ENCODE measurements at regions not wholly inside any gene's neighbourhood (a gene's known extent, or its start where the extent isn't known, plus 50 kb on each side); places are given as distances from the start of the nearest gene placed in this dataset.

DNA sequence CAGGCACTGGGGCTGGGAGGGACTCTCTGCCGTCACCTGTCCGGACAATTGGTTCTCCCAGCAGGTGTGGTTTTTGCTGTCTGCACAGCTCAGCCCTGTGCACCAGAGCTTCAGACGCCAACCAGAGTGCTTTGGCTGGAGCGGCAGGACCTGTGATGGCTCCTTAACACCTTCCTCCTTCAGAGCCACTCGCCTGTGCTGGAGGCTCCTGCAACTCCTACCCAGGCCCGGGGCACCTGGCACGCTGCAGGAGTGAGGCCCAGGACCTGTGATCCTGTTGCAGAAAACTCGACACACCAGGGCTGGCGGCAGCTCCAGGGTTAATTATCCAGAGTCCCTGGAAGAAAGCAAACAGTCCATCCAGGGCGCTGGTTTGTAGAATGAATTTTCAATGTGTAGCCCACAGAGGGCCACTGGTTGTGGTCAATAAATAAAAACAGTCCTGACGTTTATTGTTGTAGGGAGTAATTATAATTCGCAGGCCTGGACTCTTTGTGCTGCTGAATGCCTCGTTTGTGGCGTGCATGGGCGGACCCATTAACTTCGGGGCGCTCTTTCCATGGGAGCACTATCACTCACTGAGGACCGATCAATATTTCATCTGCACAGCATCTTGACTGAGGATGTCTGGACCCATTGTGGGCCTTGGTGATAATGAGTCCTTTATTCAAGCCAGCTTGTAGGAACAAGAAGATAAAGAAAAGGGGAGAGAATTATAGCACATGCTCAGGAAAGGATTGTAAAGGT lies 339.7 kb upstream of the IRX4 start:
- DNase-seq, result no peak

DNA sequence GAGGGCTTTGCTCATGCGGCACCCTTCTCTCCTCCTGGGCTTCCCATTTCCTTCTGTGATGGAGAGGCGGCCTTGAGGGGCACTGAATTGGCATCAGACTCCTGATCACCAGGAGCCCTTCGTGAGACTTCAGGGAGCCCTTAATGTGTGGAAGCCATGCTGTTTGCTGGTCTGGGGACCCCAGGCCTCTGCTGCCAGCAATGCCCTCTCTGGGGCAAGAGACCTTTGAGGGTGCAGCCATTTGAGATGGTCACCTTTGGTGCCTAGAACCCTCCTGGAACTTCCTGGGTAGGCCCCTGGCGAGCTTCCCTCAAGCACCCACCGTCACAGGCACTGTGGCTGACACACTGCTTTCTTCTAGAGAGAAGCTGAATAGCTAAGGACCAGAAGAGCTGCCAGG lies 338.7 kb upstream of the IRX4 start:
- no peak for DNase-seq

DNA sequence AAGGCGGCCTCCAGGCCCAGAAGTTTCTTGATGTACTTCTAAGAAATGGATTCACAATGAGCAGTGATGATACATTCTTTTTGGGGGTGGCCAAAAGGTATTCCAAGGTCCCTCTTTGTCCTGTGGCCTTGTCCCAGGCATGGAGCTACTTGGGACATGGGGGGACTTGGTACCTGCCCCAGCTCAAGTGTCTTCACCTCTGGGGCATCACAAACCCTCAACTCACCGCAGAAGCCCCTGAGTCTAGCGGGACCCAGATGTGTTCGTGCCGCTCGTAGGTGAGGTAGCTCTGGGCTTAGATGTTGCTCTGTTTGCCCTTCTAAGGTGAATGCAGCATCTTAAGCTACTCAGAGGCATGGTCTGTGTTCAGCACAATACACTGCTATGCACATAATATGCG lies 338.0 kb upstream of the IRX4 start:
- no peak for DNase-seq

DNA sequence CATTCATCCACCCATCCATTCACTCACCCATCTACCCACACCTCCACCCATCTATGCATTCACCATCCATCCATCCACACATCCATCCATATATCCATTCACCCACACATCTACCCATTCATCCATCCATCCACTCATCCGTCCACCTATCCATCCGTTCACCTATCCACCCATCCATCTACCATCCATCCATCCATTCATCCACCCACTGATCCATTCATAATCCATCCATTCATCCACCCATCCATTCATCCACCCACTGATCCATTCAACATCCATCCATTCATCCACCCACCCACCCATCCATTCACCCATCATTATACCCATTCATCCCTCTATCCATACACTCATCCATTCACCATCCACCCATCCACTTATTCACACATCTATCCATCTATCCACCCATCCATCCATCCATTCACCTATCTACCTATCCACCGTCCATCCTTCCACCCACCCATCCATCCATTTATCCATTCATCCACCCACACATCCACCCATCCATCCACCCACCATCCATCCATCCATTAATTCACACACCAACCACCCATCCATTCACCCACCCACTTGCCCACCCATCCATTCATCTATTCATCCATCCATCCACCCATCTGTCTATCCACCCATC lies 336.5 kb upstream of the IRX4 start:
- DNase-seq, result no peak

DNA sequence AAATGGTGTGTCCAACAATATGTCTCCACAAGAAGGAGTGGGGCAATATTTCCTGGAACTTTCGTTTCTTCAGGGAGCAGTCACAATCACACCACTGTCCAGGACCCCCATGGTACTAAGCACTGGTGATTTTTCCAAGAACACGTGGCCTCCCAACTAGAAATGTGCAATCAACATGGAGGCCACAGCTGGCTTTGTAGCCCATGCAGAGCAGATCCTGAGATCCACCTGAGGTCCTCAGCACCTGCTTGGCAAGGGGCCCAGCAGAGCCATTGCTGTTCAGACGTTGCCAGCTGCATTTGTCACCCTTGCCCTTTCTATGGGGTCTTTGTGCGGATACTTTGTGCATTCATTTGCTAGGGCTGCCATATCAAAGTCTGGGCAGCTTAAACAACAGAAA lies 334.5 kb upstream of the IRX4 start:
- DNase-seq, result no peak

DNA sequence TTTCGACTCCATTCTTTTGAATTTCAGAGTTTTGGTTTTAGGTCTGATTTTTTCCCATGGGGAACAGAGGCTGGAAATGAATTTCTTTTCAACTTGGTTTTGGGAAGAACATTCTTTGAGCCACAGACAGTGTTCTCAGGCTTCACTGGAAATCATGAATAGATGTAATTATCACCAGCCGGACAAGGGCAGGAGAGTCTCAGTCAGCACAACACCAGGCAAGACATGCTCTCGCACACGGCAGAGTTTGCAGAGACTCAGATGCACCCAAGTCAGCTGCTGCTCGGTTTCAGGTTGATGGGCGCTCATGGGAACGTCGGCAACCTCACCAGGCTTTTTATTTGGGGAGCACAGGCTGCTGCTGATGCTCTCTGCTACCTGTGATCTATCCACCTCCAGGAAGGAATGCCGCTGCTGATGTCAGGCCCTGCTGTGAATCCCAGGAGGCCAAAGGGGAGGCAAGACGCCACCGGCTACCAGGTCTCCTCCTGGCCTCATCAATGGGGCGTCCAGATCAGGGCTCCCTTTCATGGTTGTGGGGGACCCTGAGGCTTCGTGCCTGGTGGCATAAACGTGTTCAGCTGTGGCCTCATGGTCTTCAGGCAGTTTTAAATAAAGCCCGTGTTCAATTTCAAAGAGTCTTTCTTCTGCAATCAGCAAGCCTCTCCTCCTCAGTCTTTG lies 332.3 kb upstream of the IRX4 start:
- DNase-seq, result no peak

DNA sequence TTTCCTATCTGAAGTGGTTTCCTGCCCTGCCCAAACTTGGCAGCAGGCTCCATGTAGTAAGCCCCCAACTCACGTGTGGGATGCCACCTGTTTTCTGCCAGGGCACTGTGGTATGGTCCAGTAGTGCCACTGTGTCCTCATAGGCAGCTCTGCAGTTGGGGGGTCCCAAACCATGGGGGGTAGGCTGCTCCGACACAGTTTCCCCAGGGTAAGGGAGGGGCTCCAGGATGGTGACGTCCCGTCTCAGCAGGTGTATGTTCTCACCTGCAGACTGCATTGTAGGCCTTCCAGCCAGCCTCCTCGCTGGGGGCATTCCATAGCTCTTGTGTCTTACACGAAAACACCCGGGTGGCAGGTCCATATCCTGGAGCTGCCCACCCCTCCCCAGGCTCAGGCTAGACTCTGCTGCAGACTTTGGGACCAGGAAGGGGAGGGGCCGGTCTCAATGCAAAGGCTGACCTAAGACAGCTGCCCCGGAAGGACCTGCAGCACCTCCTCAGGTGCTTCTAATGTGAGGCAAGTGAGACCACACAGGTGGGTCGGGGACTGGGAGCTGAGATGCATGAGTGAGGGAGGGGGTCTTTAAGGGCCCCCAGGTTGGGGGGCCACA lies 330.5 kb upstream of the IRX4 start:
- no peak for DNase-seq

DNA sequence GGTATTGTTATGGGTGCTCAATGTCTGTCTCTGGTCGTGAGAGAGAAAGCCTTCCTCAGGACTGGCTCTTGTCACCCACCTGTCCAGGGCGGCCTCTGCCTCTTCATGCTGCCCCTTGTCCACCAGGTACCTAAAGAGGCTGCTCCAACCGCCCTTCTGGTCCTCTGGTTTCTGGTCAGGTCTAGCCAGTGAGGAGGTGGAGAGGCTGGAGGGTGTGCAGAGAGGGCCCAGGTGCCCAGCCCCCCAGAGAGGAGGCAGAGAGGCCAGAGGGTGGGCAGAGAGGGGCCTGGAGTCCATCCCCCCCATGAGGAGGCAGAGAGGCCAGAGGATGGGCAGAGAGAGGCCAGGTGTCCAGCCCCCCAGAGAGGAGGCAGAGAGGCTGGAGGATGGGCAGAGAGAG lies 329.8 kb upstream of the IRX4 start:
- no peak for DNase-seq

DNA sequence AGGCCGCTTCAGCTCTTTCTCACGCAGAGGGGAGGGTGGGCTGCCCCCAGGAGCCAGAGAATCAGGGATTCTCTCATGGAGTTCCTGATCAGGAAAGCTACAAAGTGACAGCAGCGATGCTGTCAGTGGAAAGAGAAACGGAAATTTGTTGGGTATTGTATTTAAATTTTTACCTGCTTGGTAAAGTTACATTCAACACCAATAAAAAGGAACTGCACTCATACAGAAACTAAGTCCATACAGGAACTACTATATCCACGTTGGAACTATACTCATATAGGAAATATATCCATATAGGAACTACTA lies 325.5 kb upstream of the IRX4 start:
- DNase-seq, result no peak

DNA sequence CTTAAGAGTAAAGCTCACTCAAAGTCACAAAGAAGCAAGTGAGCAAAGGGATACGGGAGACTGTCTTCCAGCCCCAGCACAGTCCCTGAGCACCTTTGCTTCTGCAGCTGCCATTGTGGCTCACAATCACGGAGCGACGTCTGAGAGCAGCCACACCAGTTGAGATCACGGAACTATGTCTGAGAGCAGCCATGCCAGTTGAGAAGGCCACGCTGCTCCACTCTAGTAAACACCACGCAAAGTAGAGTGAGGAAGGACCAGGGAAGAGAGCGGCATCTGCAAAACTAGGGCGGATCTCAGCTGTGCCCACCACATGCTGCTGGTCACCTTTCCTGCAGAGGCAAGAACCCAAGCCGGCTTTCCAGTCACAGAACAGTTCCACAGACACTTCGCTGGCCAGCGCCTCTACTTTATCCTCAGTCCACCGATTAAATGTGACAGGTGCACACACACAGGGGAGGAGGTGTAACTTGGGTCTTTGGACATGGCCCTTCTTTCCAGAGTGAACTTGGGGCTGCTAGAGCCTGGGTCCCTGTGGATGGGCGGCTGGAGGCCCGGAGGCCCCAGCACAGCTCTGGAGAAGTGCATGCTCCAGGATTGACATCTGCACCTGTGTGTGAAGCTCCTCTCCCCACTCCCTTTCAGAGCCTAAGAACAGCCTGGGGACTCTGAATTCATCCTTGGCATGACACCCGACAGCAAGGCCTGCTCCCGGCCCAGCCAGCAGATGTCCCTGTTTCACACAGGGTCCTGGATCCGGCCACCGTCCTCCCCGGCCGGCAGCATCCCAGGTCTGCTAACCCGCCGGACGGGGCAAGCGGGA lies 324.9 kb upstream of the IRX4 start:
- DNase-seq, result no peak

DNA sequence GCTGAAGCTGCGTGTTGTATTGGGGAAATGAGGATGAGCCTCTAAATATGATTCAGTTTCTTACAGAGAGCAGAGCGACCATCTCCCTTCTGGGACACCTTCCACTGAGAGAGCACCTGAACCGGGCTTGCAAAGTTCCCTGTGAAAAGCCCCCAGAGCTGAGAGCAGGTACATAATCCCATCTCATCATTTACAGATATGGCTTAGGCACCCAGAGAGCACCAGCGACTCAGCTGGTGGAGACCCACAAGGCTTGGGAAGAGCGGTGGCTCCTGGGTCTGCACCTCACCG lies 324.3 kb upstream of the IRX4 start:
- DNase-seq, result no peak

DNA sequence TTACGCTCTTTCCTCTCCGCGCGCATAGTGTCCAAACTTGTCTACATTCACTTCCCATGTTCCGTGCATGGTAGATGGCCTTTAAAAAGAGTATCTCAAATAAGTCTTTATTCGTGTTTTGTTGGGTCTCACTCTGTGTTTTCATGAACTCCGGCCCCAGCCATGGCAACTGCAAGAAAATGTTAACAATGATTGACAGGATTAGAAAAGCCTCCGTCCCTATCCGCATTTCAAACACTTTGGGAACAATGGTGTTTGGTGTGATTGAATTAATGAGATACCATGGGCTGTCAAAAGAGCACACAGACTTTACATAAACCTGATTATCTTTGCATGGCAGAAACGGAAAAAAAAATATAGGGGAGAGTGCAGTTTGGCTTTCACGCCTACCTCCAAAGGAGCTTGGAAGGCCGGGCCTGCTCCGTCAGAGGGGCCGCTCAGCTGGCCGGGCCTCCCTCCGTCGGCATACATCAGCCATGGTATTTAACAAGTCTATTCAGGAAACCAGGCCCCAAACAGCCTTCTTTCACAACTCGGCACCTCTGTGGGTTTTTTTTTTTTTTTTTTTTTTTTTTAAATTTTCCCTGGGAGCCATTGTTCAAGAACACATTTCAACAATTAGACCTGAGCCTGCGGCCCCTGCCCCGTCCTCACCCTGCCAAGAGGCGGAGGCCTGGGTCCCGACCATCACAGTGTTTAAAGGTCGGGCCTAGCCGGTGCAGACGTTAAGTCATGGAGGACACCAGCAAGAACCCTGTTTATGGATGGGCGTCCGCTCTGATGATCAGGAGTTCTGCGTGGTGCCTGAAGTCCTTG lies 323.8 kb upstream of the IRX4 start:
- no peak for DNase-seq

DNA sequence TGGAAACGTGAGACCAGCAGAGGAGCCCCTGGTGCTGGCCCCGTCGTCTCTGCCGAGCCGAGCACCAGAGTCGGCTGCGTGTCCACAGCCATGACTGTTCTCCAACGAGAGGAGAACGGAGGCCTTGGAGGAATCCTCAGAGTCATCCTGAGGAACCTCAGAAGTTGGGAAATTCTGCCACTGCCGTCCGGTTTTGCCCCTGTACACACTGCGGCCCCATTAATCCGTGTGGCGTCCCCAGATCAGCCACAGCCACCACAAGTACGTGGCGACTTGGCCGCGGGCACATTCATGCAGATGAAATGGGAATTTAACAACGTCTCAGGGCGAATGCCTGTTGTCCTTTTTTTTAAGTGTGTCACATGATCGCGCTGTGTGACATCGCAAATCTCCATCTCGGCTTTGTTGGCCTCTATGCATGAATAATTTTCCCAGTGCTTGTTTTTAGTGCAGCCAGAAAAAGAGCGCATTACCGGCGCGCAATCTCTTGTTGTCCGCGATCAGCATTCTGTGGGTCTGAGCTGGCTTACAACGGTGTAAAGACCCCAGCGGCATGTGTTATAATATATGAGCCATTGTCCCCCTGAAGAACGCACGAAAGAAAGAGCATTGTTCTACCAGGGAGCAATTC lies 323.0 kb upstream of the IRX4 start:
- DNase-seq, result no peak

DNA sequence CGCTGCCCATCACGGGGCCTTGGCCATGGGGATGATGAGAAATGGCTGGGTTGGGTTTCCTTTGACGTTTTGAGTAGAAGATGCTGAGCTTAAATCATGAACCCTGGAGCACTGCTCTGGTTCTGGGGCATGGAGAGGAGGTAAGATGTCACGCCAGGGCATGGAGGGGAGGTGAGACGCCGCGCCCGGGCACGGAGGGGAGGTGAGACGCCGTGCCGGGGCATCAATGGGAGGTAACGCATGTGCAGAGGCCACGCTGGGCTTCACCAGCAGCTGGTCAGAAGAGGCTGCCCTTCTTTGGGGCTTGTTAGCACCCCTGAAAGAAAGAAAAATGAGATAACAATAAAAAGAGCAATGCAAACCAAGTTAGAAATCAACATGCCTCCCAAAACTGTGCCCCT lies 322.5 kb upstream of the IRX4 start:
- DNase-seq, result no peak

DNA sequence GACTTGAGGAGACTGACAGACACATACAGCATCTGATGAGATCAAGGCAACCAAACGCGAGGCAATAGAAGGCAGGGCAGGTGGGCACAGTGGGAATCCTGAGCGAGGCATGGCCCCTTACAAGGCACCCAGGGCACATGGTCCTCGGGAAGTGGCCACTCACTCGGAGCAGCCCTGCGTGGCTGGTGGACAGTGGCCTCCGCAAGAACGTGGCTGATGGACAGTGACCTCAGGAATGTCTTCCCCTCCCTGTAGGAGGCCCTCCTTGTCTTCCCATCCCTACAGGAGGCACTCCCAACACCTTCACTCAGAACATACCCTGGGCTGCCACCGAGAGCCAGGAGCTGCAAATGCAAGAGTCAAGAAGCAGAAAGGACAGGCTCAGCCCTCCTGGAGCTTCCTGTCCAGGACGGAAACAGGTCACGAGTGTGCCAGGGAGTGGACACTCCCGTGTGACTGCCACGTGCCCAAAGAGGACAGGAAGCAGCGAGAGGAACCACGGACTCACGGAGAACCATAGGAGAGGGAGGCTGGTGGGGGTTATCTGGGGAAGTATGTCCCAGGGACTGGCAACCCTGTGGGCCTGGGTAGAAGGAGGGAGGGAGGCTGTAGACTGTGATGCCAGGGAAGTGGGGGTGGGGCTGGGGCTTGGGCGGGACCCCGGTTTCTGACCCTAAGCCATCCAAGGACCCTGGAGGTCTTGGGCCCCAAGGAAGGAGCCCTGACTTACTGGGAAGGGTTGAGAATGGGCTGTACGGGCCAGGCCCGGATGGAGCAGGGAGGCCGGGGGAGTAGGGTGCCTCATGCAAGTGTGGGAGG lies 321.9 kb upstream of the IRX4 start:
- DNase-seq, result no peak

DNA sequence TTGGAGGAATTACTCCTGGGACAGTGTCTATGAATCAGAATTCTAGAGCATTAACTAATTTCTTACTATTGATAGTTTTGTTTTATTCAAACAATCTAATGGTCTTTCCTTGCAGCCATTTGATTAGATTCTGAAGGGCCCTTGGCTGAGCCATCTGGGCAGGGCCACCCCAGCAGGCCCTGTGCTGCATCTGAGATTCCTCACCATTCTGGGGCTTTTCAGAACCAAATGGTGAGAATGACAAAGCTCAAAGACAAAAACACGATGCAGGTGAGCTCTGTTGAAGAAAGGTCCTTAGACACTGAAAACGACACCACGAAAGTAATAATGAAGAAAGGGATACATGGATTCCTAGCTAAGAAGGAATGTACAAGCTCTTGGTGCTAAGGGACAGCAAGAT lies 321.0 kb upstream of the IRX4 start:
- no peak for DNase-seq

DNA sequence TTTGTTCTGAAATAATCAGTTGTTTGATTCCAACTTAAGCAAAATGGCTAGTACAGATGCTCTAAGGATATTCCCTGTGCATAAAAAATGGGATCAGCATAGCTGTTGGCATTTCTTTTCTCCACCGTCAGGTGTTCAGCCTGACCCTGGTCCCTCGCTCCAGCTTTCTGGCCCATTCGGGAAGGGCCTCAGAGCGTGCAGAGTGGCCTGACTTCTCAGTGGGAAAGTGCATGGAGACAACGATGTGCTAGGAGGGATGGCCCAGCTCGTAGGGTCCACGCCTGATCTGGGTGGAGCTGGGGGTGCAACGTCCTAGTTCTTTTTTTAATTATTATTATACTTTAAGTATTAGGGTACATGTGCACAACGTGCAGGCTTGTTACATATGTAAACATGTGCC lies 319.1 kb upstream of the IRX4 start:
- DNase-seq, result no peak

DNA sequence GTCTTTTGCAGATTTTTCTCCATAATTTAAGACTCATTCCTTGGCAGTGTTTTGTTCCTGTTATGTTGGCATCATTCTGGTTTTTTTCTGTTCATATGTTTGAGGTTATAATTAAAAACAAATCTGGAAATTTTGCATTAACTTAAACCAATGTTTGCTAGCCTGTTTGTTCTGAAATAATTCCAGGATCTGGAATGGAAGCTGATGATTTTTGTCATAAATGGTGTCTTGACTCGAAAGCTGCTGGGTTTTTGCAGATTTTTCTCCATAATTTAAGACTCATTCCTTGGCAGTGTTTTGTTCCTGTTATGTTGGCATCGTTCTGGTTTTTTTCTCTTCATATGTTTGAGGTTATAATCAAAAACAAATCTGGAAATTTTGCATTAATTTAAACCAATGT lies 318.7 kb upstream of the IRX4 start:
- no peak for DNase-seq

DNA sequence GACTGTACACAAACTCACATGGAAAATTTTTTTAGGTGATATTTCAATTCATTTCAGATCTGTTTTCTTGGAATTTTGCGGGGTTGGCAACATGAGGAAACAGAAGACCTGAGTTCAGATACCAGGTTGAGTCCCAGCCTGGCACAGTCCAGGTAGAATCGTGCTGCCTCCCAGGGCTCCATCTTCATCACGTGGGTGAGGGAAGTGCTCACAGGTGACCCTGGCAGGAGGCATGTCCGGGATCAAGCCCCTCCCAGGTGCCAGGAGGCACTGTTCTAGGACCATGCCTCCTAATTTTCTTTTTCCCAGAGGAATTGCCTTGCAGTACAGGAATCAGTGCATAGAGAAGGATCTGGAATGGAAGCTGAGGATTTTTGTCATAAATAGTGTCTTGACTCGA lies 318.3 kb upstream of the IRX4 start:
- DNase-seq, result no peak

DNA sequence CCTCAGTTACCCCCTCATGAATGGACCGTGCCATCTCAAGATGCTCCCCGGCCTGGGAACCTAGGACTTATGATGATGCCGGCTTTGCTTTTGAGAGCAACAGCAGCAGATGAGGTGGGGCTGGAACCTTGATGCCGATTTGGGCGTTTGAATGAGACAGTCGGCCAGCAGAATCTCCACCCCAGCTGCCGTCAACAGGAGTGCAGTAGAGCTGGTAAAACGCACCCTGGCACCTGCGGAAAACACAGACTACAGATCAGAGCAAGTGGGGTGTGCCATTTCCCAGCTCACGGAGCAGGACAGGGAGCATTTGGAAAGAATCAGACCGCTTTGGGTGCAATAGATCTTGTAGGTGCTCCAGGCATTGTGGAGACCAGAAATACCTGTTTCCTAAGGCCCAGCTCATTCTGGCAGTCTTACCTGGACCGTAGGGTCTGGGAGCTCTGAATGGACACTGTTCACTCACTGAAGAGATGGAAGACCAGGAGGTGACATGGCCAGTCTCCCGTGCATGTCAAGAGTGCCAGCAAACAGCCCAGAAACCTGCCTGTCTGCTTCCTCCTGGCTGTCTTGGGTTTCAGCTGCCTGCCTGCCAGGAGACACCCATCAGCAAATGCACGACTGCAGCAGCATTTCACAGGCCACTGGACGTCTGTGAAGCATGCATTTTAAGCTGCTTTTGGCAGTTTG lies 317.7 kb upstream of the IRX4 start:
- DNase-seq, result no peak

DNA sequence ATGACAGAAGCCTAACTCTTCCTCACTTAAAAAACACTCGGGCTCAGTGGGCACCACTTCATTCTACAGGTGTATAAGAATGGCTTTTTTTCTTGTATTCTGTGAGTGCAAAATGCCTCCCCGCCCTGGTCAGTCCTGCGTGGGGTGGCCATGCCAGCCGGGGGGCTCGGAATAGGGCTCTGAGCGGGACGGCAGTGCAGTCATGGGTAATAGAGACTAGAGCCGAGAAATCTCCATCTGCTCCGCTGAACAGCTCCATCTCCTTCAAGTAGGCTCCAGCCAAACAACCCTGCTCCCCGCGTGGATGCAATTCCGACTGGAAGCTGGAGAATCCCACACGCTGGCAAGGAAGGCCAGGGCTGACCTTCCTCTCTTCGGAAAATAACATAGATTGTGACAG lies 317.0 kb upstream of the IRX4 start:
- no peak for DNase-seq

Data from NCI-H2227 treated with DMSO at 0.1 percent for 48 hours (cell line).